ENCODE measurements at regions not wholly inside any gene's neighbourhood (a gene's known extent, or its start where the extent isn't known, plus 50 kb on each side); places are given as distances from the start of the nearest gene placed in this dataset.

DNA sequence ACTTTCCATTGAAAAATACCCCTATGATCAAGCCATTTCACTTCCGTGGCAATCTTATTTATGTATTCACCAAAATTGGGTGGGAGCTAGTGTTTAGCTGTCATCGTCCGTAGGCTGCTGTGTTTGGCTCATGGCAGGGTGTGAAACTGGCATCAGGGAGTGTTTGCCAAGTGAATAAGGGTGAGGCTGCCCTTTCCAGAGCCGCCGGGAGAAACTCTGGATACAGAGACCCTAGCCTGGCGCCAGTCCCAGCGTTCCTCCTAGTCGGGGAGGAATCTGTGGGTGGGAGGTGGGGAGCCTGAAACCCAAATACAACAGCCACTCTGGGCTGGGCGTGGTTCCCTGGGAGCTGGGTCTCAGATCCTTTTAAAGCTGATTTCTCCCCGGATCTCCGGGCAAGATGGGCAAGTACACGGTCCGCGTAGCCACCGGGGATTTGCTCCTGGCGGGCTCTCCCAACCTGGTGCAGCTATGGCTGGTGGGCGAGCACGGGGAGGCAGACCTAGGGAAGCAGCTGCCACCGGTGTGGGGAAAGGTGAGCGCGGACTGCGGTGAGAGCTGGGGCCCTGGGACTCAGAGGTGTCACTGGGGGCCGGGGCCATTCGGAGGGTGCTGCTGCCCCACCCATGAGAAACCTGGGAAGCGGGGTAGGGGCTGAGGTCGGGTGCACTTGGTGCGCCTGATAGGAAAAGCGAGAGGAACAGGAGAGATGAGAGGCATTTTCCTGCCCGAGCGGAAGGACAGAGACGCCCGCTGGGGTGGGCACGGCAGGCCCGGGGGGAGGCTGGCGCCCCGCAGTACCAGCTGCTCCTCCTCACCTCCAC, 62.1 kb upstream of the TEKT1 start:
- Histone ChIP-seq H3K27me3 (no peaks in the 10 kb centered on the region), H3K27ac (no peak overlapping the region), H3K4me1 (peaks cover 0 to 12% of the 10 kb centered on the region in 2 donors), H3K4me3 (peak overlapping the region in 1 of 2 donors; percentile 7), H3K9me3 (no peaks in the 10 kb centered on the region), H3K36me3 (no peaks in the 10 kb centered on the region)
- no peak for DNase-seq (ENCODE audit: low spot score)
- TF ChIP-seq, protein P1, sequence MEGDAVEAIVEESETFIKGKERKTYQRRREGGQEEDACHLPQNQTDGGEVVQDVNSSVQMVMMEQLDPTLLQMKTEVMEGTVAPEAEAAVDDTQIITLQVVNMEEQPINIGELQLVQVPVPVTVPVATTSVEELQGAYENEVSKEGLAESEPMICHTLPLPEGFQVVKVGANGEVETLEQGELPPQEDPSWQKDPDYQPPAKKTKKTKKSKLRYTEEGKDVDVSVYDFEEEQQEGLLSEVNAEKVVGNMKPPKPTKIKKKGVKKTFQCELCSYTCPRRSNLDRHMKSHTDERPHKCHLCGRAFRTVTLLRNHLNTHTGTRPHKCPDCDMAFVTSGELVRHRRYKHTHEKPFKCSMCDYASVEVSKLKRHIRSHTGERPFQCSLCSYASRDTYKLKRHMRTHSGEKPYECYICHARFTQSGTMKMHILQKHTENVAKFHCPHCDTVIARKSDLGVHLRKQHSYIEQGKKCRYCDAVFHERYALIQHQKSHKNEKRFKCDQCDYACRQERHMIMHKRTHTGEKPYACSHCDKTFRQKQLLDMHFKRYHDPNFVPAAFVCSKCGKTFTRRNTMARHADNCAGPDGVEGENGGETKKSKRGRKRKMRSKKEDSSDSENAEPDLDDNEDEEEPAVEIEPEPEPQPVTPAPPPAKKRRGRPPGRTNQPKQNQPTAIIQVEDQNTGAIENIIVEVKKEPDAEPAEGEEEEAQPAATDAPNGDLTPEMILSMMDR (IDR thresholded peaks at IDR 0.05), result no peak

GRCh38 chr17:6894206-6894528, 62.6 kb upstream of the TEKT1 start:
- DNase-seq (ENCODE audit: low spot score), result no peak
- TF ChIP-seq, protein P1 (IDR thresholded peaks at IDR 0.05), result peak in 1 of 2 donors; percentile 49
- Histone ChIP-seq H3K4me1 (peaks cover 0 to 12% of the 10 kb centered on the region in 2 donors), H3K27me3 (no peaks in the 10 kb centered on the region), H3K4me3 (no peak overlapping the region), H3K9me3 (no peaks in the 10 kb centered on the region), H3K36me3 (no peaks in the 10 kb centered on the region), H3K27ac (no peak overlapping the region)

GRCh38 chr17:6901086-6901485, 69.6 kb upstream of the TEKT1 start:
- Histone ChIP-seq H3K27me3 (no peaks in the 10 kb centered on the region), H3K36me3 (no peaks in the 10 kb centered on the region), H3K9me3 (no peaks in the 10 kb centered on the region), H3K4me3 (no peak overlapping the region), H3K27ac (no peak overlapping the region), H3K4me1 (no peaks in the 10 kb centered on the region)
- TF ChIP-seq, protein P1 (IDR thresholded peaks at IDR 0.05), result no peak
- no peak for DNase-seq (ENCODE audit: low spot score)

DNA sequence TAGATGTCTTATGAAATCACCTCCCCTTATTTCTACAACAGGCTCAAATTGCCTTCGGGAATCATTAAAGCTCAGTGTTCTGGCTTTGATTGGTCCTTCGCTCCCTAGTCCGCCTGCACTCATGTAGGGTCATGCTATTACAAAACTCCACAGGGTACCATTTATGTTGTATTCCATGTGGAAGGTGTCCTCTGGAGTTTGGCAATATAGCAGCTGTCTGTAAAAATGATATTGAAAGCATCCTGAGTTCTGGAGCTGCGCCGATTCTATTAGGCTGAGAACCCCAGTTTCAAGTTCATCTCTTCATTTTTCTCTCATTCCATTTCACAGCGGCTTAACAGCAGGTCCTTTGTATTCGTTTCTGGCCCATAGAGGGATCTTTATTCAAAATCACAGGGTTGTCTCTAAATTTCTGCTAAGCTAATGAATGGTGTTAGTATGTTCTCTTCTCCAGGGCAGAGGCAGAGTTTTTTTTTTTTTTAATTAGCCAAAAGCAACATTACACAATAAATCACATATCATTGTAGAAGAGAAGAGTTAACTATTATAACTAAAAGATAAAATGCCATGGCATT, 71.9 kb upstream of the TEKT1 start:
- no peak overlapping the region for H3K4me3 ChIP-seq
- no peaks in the 10 kb centered on the region for H3K36me3 ChIP-seq
- no peaks in the 10 kb centered on the region for H3K27me3 ChIP-seq
- H3K27ac ChIP-seq, result no peak overlapping the region
- H3K9me3 ChIP-seq, result no peaks in the 10 kb centered on the region
- no peak for DNase-seq (ENCODE audit: low spot score)
- no peaks in the 10 kb centered on the region for H3K4me1 ChIP-seq
- TF ChIP-seq, protein P1 (IDR thresholded peaks at IDR 0.05), result no peak

GRCh38 chr17:6908807-6909206, 77.3 kb upstream of the TEKT1 start:
- TF ChIP-seq, protein P1 (IDR thresholded peaks at IDR 0.05), result no peak
- Histone ChIP-seq H3K4me3 (no peak overlapping the region), H3K27me3 (no peaks in the 10 kb centered on the region), H3K36me3 (no peaks in the 10 kb centered on the region), H3K27ac (no peak overlapping the region), H3K4me1 (peaks cover 0 to 3% of the 10 kb centered on the region in 2 donors), H3K9me3 (no peaks in the 10 kb centered on the region)
- no peak for DNase-seq (ENCODE audit: low spot score)
